Activated CD4-positive, alpha-beta T cell treated with anti-CD3 and anti-CD28 coated beads, Interleukin-2, amount 10 ng/mL, durations not matched to agents 7 days and 5 days (primary cell): ENCODE measurements at regions not wholly inside any gene's neighbourhood (a gene's known extent, or its start where the extent isn't known, plus 50 kb on each side); places are given as distances from the start of the nearest gene placed in this dataset.

ENCODE experiments used
- CTCF ChIA-PET: fragments of 350-600 bp; sonication (Branson Sonifier 250); formaldehyde crosslinking; loops from one replicate; lab custom pipeline; 2021; ENCODE audit warnings: antibody characterized with exemption; lab: Charles Lee
- POLR2A ChIA-PET: fragments of 350-600 bp; sonication (Branson Sonifier 250); formaldehyde crosslinking; loops from one replicate; lab custom pipeline; 2021; ENCODE audit warnings: antibody characterized with exemption; lab: Charles Lee
- DNase-seq: peaks from one replicate; pipeline ENCODE4 v3.0.0-alpha.2; 2020
- H3K27ac Mint-ChIP-seq: one replicate; pipeline ENCODE4 v1.8.0; 2021; ENCODE audit warnings: mild to moderate bottlenecking, moderate library complexity, mixed read lengths
- H3K27me3 Mint-ChIP-seq: one replicate; pipeline ENCODE4 v1.8.0; 2021; ENCODE audit warnings: mixed read lengths
- H3K36me3 Mint-ChIP-seq: one replicate; pipeline ENCODE4 v1.8.0; 2021; ENCODE audit warnings: low read depth, mixed read lengths
- H3K4me1 Mint-ChIP-seq: one replicate; pipeline ENCODE4 v1.8.0; 2021; ENCODE audit warnings: mixed read lengths
- H3K4me3 Mint-ChIP-seq: one replicate; pipeline ENCODE4 v1.8.0; 2021; ENCODE audit warnings: mild to moderate bottlenecking, moderate library complexity, mixed read lengths
- H3K9me3 Mint-ChIP-seq: one replicate; pipeline ENCODE4 v1.8.0; 2021; ENCODE audit warnings: mixed read lengths

- no peak overlapping the region for H3K27ac Mint-ChIP-seq
- no peak overlapping the region for H3K4me3 Mint-ChIP-seq
- ChIA-PET POLR2A (no interaction called here), CTCF (no interaction called here)
- H3K9me3 Mint-ChIP-seq: peaks cover 57% of the 10 kb centered on the region
- H3K4me1 Mint-ChIP-seq: peaks cover 23% of the 10 kb centered on the region
- no peaks in the 10 kb centered on the region for H3K27me3 Mint-ChIP-seq
- H3K36me3 Mint-ChIP-seq: peaks cover 30% of the 10 kb centered on the region
- no peak for DNase-seq
Measured at GRCh38 chr6:14464055-14464454, 346.5 kb downstream of the CD83 start.

GRCh38 chr6:14464716-14465115 is 347.1 kb downstream of the CD83 start:
- Mint-ChIP-seq H3K9me3 (peaks cover 62% of the 10 kb centered on the region), H3K27me3 (no peaks in the 10 kb centered on the region), H3K27ac (no peak overlapping the region), H3K4me1 (peaks cover 21% of the 10 kb centered on the region), H3K4me3 (no peak overlapping the region), H3K36me3 (peaks cover 29% of the 10 kb centered on the region)
- ChIA-PET CTCF (interaction anchor here (1.6 kb wide), 1 partner anchor 9 kb away, joined by 4 read pairs; no protein-coding TSS in a partner anchor), POLR2A (no interaction called here)
- DNase-seq: no peak

GRCh38 chr6:14466278-14466677 is 348.7 kb downstream of the CD83 start:
- H3K4me1 Mint-ChIP-seq: peaks cover 11% of the 10 kb centered on the region
- peaks cover 51% of the 10 kb centered on the region for H3K9me3 Mint-ChIP-seq
- no peak overlapping the region for H3K4me3 Mint-ChIP-seq
- H3K27me3 Mint-ChIP-seq: no peaks in the 10 kb centered on the region
- H3K36me3 Mint-ChIP-seq: peaks cover 18% of the 10 kb centered on the region
- no peak for DNase-seq
- POLR2A ChIA-PET: no interaction called here
- no peak overlapping the region for H3K27ac Mint-ChIP-seq
- CTCF ChIA-PET: interaction anchor here (0.9 to 1.6 kb wide), 3 partner anchors 10 to 190 kb away, joined by 3 to 4 read pairs (median 3); no protein-coding TSS in a partner anchor

GRCh38 chr6:14467591-14467990 is 350.0 kb downstream of the CD83 start:
- no peak for DNase-seq
- H3K27ac Mint-ChIP-seq: no peak overlapping the region
- CTCF ChIA-PET: interaction anchor here (0.9 kb wide), 1 partner anchor 9 kb away, joined by 3 read pairs; no protein-coding TSS in a partner anchor
- H3K4me3 Mint-ChIP-seq: no peak overlapping the region
- peaks cover 49% of the 10 kb centered on the region for H3K9me3 Mint-ChIP-seq
- no peaks in the 10 kb centered on the region for H3K27me3 Mint-ChIP-seq
- H3K4me1 Mint-ChIP-seq: peaks cover 11% of the 10 kb centered on the region
- peaks cover 12% of the 10 kb centered on the region for H3K36me3 Mint-ChIP-seq
- POLR2A ChIA-PET: no interaction called here

- Mint-ChIP-seq H3K36me3 (peaks cover 11% of the 10 kb centered on the region), H3K4me3 (no peak overlapping the region), H3K4me1 (peaks cover 11% of the 10 kb centered on the region), H3K27ac (no peak overlapping the region), H3K9me3 (peaks cover 46% of the 10 kb centered on the region), H3K27me3 (no peaks in the 10 kb centered on the region)
- POLR2A ChIA-PET: no interaction called here
- CTCF ChIA-PET: no interaction called here
- no peak for DNase-seq
Measured at GRCh38 chr6:14468647-14469321, 351.2 kb downstream of the CD83 start.

- DNase-seq: no peak
- Mint-ChIP-seq H3K4me1 (peaks cover 1% of the 10 kb centered on the region), H3K36me3 (peaks cover 6% of the 10 kb centered on the region), H3K27me3 (no peaks in the 10 kb centered on the region), H3K9me3 (peaks cover 40% of the 10 kb centered on the region), H3K4me3 (no peak overlapping the region), H3K27ac (no peak overlapping the region)
- CTCF ChIA-PET: interaction anchor here (0.6 to 0.8 kb wide), 3 partner anchors 78 to 455 kb away, joined by 3 to 5 read pairs (median 4); no protein-coding TSS in a partner anchor
- POLR2A ChIA-PET: no interaction called here
Measured at GRCh38 chr6:14470101-14470500, 352.5 kb downstream of the CD83 start.

GRCh38 chr6:14470671-14471070 is 353.1 kb downstream of the CD83 start:
- peaks cover 5% of the 10 kb centered on the region for H3K36me3 Mint-ChIP-seq
- CTCF ChIA-PET: interaction anchor here (0.6 to 1.8 kb wide), 5 partner anchors 15 to 456 kb away, joined by 3 to 6 read pairs (median 4); no protein-coding TSS in a partner anchor
- H3K4me3 Mint-ChIP-seq: no peak overlapping the region
- no peak overlapping the region for H3K27ac Mint-ChIP-seq
- H3K9me3 Mint-ChIP-seq: peaks cover 36% of the 10 kb centered on the region
- POLR2A ChIA-PET: no interaction called here
- peaks cover 1% of the 10 kb centered on the region for H3K4me1 Mint-ChIP-seq
- H3K27me3 Mint-ChIP-seq: no peaks in the 10 kb centered on the region
- no peak for DNase-seq

- Mint-ChIP-seq H3K36me3 (peaks cover 2% of the 10 kb centered on the region), H3K4me3 (no peak overlapping the region), H3K9me3 (peaks cover 27% of the 10 kb centered on the region)
Measured at GRCh38 chr6:14472255-14472985, 354.8 kb downstream of the CD83 start.

GRCh38 chr6:14472986-14473337 is 355.4 kb downstream of the CD83 start:
- Mint-ChIP-seq H3K4me3 (no peak overlapping the region), H3K27ac (no peak overlapping the region), H3K9me3 (peaks cover 22% of the 10 kb centered on the region), H3K4me1 (no peaks in the 10 kb centered on the region), H3K36me3 (peaks cover 2% of the 10 kb centered on the region), H3K27me3 (no peaks in the 10 kb centered on the region)
- ChIA-PET POLR2A (no interaction called here), CTCF (no interaction called here)
- no peak for DNase-seq

More at GRCh38 chr6:14472255-14472985, 354.8 kb downstream of the CD83 start:
- POLR2A ChIA-PET: no interaction called here
- no peak for DNase-seq
- no peak overlapping the region for H3K27ac Mint-ChIP-seq
- peaks cover 1% of the 10 kb centered on the region for H3K4me1 Mint-ChIP-seq
- CTCF ChIA-PET: interaction anchor here (1.1 to 1.8 kb wide), 3 partner anchors 17 to 28 kb away, joined by 3 to 6 read pairs (median 3); no protein-coding TSS in a partner anchor
- no peaks in the 10 kb centered on the region for H3K27me3 Mint-ChIP-seq

GRCh38 chr6:14474816-14475215 is 357.2 kb downstream of the CD83 start:
- H3K36me3 Mint-ChIP-seq: no peaks in the 10 kb centered on the region
- ChIA-PET CTCF (interaction anchor here (0.6 to 1.2 kb wide), 2 partner anchors 19 to 917 kb away, joined by 3 read pairs; no protein-coding TSS in a partner anchor), POLR2A (no interaction called here)
- no peak overlapping the region for H3K27ac Mint-ChIP-seq
- H3K4me1 Mint-ChIP-seq: no peaks in the 10 kb centered on the region
- no peaks in the 10 kb centered on the region for H3K27me3 Mint-ChIP-seq
- H3K9me3 Mint-ChIP-seq: peaks cover 11% of the 10 kb centered on the region
- no peak for DNase-seq
- no peak overlapping the region for H3K4me3 Mint-ChIP-seq

GRCh38 chr6:14475306-14475705 is 357.7 kb downstream of the CD83 start:
- Mint-ChIP-seq H3K36me3 (no peaks in the 10 kb centered on the region), H3K9me3 (peaks cover 12% of the 10 kb centered on the region), H3K27ac (no peak overlapping the region), H3K4me3 (no peak overlapping the region), H3K4me1 (no peaks in the 10 kb centered on the region), H3K27me3 (no peaks in the 10 kb centered on the region)
- no peak for DNase-seq
- CTCF ChIA-PET: interaction anchor here (0.6 kb wide), 1 partner anchor 22 kb away, joined by 3 read pairs; no protein-coding TSS in a partner anchor
- POLR2A ChIA-PET: no interaction called here

- no peak for DNase-seq
- Mint-ChIP-seq H3K27me3 (no peaks in the 10 kb centered on the region), H3K27ac (no peak overlapping the region), H3K4me1 (no peaks in the 10 kb centered on the region), H3K9me3 (peaks cover 11% of the 10 kb centered on the region), H3K36me3 (no peaks in the 10 kb centered on the region), H3K4me3 (no peak overlapping the region)
- CTCF ChIA-PET: interaction anchor here (0.5 to 1.0 kb wide), 4 partner anchors 9 to 590 kb away, joined by 3 to 4 read pairs (median 3); no protein-coding TSS in a partner anchor
- POLR2A ChIA-PET: no interaction called here
Measured at GRCh38 chr6:14476793-14477531, 359.4 kb downstream of the CD83 start.
